Stimulated activated naive CD8-positive, alpha-beta T cell treated with anti-CD3 and anti-CD28 coated beads, Interleukin-15, Interleukin-2, amounts not matched to agents 100 U/mL and 50 U/mL, for 24 hours (primary cell): ENCODE measurements at regions not wholly inside any gene's neighbourhood (a gene's known extent, or its start where the extent isn't known, plus 50 kb on each side); places are given as distances from the start of the nearest gene placed in this dataset.

Experiments used
- ATAC-seq: fragments of 150-1000 bp; cut with Tn5 transposase; one replicate; pipeline ENCODE4 v1.10.0; 2021
- DNase-seq: peaks from one replicate; pipeline ENCODE4 v3.0.0; 2021

- no peak for DNase-seq
- ATAC-seq, result no peak
Measured at GRCh38 chr16:62977876-62978275, 941.6 kb upstream of the CDH8 start.

GRCh38 chr16:62974424-62974823 lies 938.2 kb upstream of the CDH8 start:
- ATAC-seq (no peak), DNase-seq (no peak)

GRCh38 chr16:62970851-62971250 lies 934.6 kb upstream of the CDH8 start:
- ATAC-seq, result no peak
- DNase-seq, result no peak

GRCh38 chr16:62969711-62970318 lies 933.6 kb upstream of the CDH8 start:
- no peak for ATAC-seq
- no peak for DNase-seq

- ATAC-seq (no peak), DNase-seq (no peak)
Measured at GRCh38 chr16:62967611-62968010, 931.4 kb upstream of the CDH8 start.

GRCh38 chr16:62967163-62967562 lies 930.9 kb upstream of the CDH8 start:
- DNase-seq, result no peak
- ATAC-seq, result no peak

- DNase-seq (no peak), ATAC-seq (no peak)
Measured at GRCh38 chr16:62966626-62967025, 930.4 kb upstream of the CDH8 start.

- DNase-seq (no peak), ATAC-seq (no peak)
Measured at GRCh38 chr16:62965831-62966230, 929.6 kb upstream of the CDH8 start.

- no peak for DNase-seq
- ATAC-seq, result no peak
Measured at GRCh38 chr16:62963846-62964245, 927.6 kb upstream of the CDH8 start.

- no peak for DNase-seq
- no peak for ATAC-seq
Measured at GRCh38 chr16:62955033-62955349, 918.8 kb upstream of the CDH8 start.

- ATAC-seq (no peak), DNase-seq (no peak)
Measured at GRCh38 chr16:62954144-62955032, 918.1 kb upstream of the CDH8 start.

- ATAC-seq (no peak), DNase-seq (no peak)
Measured at GRCh38 chr16:62950351-62950750, 914.1 kb upstream of the CDH8 start.

GRCh38 chr16:62940569-62940968 lies 904.3 kb upstream of the CDH8 start:
- ATAC-seq, result no peak
- DNase-seq, result no peak

GRCh38 chr16:62939687-62940086 lies 903.4 kb upstream of the CDH8 start:
- no peak for DNase-seq
- no peak for ATAC-seq

GRCh38 chr16:62933929-62934328 lies 897.7 kb upstream of the CDH8 start:
- ATAC-seq, result no peak

GRCh38 chr16:62929593-62929992 lies 893.4 kb upstream of the CDH8 start:
- DNase-seq (no peak), ATAC-seq (no peak)

More at GRCh38 chr16:62933929-62934328, 897.7 kb upstream of the CDH8 start:
- DNase-seq, result no peak

- no peak for DNase-seq
- ATAC-seq, result no peak
Measured at GRCh38 chr16:62927122-62927521, 890.9 kb upstream of the CDH8 start.

GRCh38 chr16:62926121-62926801 lies 890.0 kb upstream of the CDH8 start:
- no peak for DNase-seq
- no peak for ATAC-seq

- DNase-seq (no peak), ATAC-seq (no peak)
Measured at GRCh38 chr16:62921904-62922303, 885.7 kb upstream of the CDH8 start.

GRCh38 chr16:62913924-62914323 lies 877.7 kb upstream of the CDH8 start:
- DNase-seq (no peak), ATAC-seq (no peak)

- no peak for ATAC-seq
- no peak for DNase-seq
Measured at GRCh38 chr16:62913333-62913732, 877.1 kb upstream of the CDH8 start.

GRCh38 chr16:62909597-62909996 lies 873.4 kb upstream of the CDH8 start:
- DNase-seq (no peak), ATAC-seq (no peak)

- no peak for DNase-seq
- no peak for ATAC-seq
Measured at GRCh38 chr16:62907562-62907961, 871.3 kb upstream of the CDH8 start.
